H1 (cell line): ENCODE measurements at regions not wholly inside any gene's neighbourhood (a gene's known extent, or its start where the extent isn't known, plus 50 kb on each side); places are given as distances from the start of the nearest gene placed in this dataset.

ENCODE experiments used
- CTCF ChIA-PET: fragments of 300-600 bp; sonication (Branson Sonifier 250); formaldehyde crosslinking; loops from one replicate; lab custom pipeline; 2021; ENCODE audit not compliant: partially characterized antibody; lab: Charles Lee
- POLR2A ChIA-PET: fragments of 300-600 bp; sonication (Branson Sonifier 250); formaldehyde crosslinking; loops from one replicate; lab custom pipeline; 2021; ENCODE audit warnings: inconsistent platforms; ENCODE audit not compliant: partially characterized antibody; lab: Charles Lee
- DNase-seq, 2 experiments: peaks; one replicate each; pipeline versions ENCODE4 v3.0.0 to v3.0.0-alpha.2; 2010 to 2022; ENCODE audit warnings: low spot score in 2 of 2, low read depth in 1 of 2, mixed read lengths in 1 of 2
- FAIRE-seq: peaks from 2 replicates; lab custom pipeline; 2011; peaks lifted over from hg19 to GRCh38; lab: Jason Lieb, UNC
- H2AFZ ChIP-seq: 2 replicates; pipeline ENCODE4 v1.8.1; 2012; ENCODE audit warnings: low read length, inconsistent platforms
- H2AK5ac ChIP-seq: 2 replicates; pipeline ENCODE4 v1.6.1; 2013; ENCODE audit warnings: low read depth, low read length
- H2BK120ac ChIP-seq: replicated peaks from 2 replicates; pipeline ENCODE3; 2013; ENCODE audit warnings: low read depth, low read length, inconsistent platforms
- H2BK12ac ChIP-seq: 2 replicates; pipeline ENCODE4 v1.6.1; 2013; ENCODE audit warnings: low read depth, low read length
- H2BK15ac ChIP-seq: 2 replicates; pipeline ENCODE4 v1.6.1; 2013; ENCODE audit warnings: low read length
- H2BK20ac ChIP-seq: 2 replicates; pipeline ENCODE4 v1.6.1; 2013; ENCODE audit warnings: low read length
- H2BK5ac ChIP-seq: 2 replicates; pipeline ENCODE4 v1.6.1; 2013; ENCODE audit warnings: low read depth, low read length
- H3K14ac ChIP-seq: 2 replicates; pipeline ENCODE4 v1.6.1; 2013; ENCODE audit warnings: inconsistent platforms; ENCODE audit not compliant: insufficient read length
- H3K18ac ChIP-seq: 2 replicates; pipeline ENCODE4 v1.6.1; 2013; ENCODE audit warnings: low read length; ENCODE audit errors: extremely low read depth
- H3K23ac ChIP-seq: 2 replicates; pipeline ENCODE4 v1.6.1; 2013; ENCODE audit warnings: inconsistent platforms; ENCODE audit not compliant: insufficient read length
- H3K23me2 ChIP-seq: 2 replicates; pipeline ENCODE4 v1.6.1; 2013; ENCODE audit warnings: low read depth, low read length
- H3K27ac ChIP-seq: 2 replicates; pipeline ENCODE4 v1.6.1; 2011; ENCODE audit warnings: low read depth, low read length, inconsistent platforms
- H3K27me3 ChIP-seq, 4 experiments: replicated peaks in 1 of 4; 1 replicate in 1 of 4; 2 replicates in 3 of 4; pipeline versions ENCODE4 v1.6.1 to v1.8.1; 2011 to 2013; ENCODE audit warnings: low read length in 3 of 4, mild to moderate bottlenecking in 3 of 4, inconsistent platforms in 2 of 4, mixed read lengths in 2 of 4, moderate library complexity in 1 of 4; ENCODE audit not compliant: control insufficient read depth in 3 of 4, insufficient read depth in 3 of 4; ENCODE audit errors: extremely low read depth in 1 of 4
- H3K36me3 ChIP-seq, 4 experiments: 2 replicates each; pipeline versions ENCODE4 v1.6.1 to v1.8.1; 2011 to 2013; ENCODE audit warnings: mild to moderate bottlenecking in 4 of 4, low read length in 3 of 4, moderate library complexity in 2 of 4, control low read depth in 1 of 4, inconsistent platforms in 1 of 4; ENCODE audit not compliant: insufficient read depth in 4 of 4, control insufficient read depth in 2 of 4
- H3K4ac ChIP-seq: replicated peaks from 2 replicates; pipeline ENCODE3; 2013; ENCODE audit warnings: low read length, low read depth, mixed read lengths, inconsistent platforms; ENCODE audit not compliant: insufficient read length
- H3K4me1 ChIP-seq, 4 experiments: replicated peaks in 1 of 4; 1 replicate in 1 of 4; 2 replicates in 3 of 4; pipeline versions ENCODE4 v1.6.1 to v1.8.1; 2011 to 2013; ENCODE audit warnings: low read length in 3 of 4, inconsistent platforms in 2 of 4, mixed read lengths in 1 of 4; ENCODE audit not compliant: insufficient read depth in 4 of 4, control insufficient read depth in 3 of 4
- H3K4me2 ChIP-seq, 2 experiments: 2 replicates each; pipeline versions ENCODE4 v1.6.1 to v1.8.1; 2011 to 2013; ENCODE audit warnings: low read depth in 2 of 2, low read length in 2 of 2, control low read depth in 1 of 2, inconsistent platforms in 1 of 2, mild to moderate bottlenecking in 1 of 2; ENCODE audit not compliant: insufficient read depth in 1 of 2
- H3K4me3 ChIP-seq, 4 experiments: fragments of 200-600, 300-600 bp in 1 of 4; sonication (generic), shearing (Covaris generic), sonication (Bioruptor Twin) in 1 of 4; 2 replicates each; pipeline versions ENCODE4 v1.5.1 to v1.8.1; 2011 to 2016; ENCODE audit warnings: low read length in 4 of 4, low read depth in 3 of 4, control low read depth in 2 of 4, inconsistent platforms in 2 of 4, mild to moderate bottlenecking in 2 of 4, mixed read lengths in 1 of 4, moderate library complexity in 1 of 4; ENCODE audit not compliant: insufficient read depth in 2 of 4; ENCODE audit errors: extremely low read depth in 1 of 4
- H3K56ac ChIP-seq: replicated peaks from 2 replicates; pipeline ENCODE3; 2013; ENCODE audit warnings: low read depth, mild to moderate bottlenecking, mixed read lengths, low read length, inconsistent platforms; ENCODE audit not compliant: insufficient read length
- H3K79me1 ChIP-seq: 2 replicates; pipeline ENCODE4 v1.6.1; 2013; ENCODE audit warnings: low read depth, low read length, control low read depth
- H3K79me2 ChIP-seq, 2 experiments: 2 replicates each; pipeline versions ENCODE4 v1.6.1 to v1.8.1; 2012 to 2013; ENCODE audit warnings: low read length in 2 of 2, mild to moderate bottlenecking in 2 of 2, inconsistent platforms in 1 of 2; ENCODE audit not compliant: insufficient read depth in 2 of 2, control insufficient read depth in 1 of 2
- H3K9ac ChIP-seq, 4 experiments: replicated peaks in 1 of 4; 1 replicate in 1 of 4; 2 replicates in 3 of 4; pipeline versions ENCODE4 v1.6.1 to v1.8.1; 2011 to 2013; ENCODE audit warnings: low read depth in 3 of 4, low read length in 3 of 4, control low read depth in 2 of 4, mild to moderate bottlenecking in 2 of 4, moderate library complexity in 2 of 4, inconsistent platforms in 1 of 4; ENCODE audit errors: extremely low read depth in 1 of 4
- H3K9me3 ChIP-seq, 2 experiments: 2 replicates each; pipeline versions ENCODE4 v1.6.1 to v1.8.1; 2012 to 2013; ENCODE audit warnings: mild to moderate bottlenecking in 2 of 2, moderate library complexity in 2 of 2, control low read depth in 1 of 2, inconsistent platforms in 1 of 2, low read depth in 1 of 2, low read length in 1 of 2, mixed read lengths in 1 of 2; ENCODE audit not compliant: insufficient read depth in 2 of 2
- H4K20me1 ChIP-seq, 2 experiments: replicated peaks in 1 of 2; 2 replicates each; pipeline versions ENCODE3 to v1.8.1; 2011 to 2013; ENCODE audit warnings: inconsistent platforms in 2 of 2, low read length in 2 of 2, mild to moderate bottlenecking in 1 of 2; ENCODE audit not compliant: insufficient read depth in 2 of 2, control insufficient read depth in 1 of 2
- H4K5ac ChIP-seq: 2 replicates; pipeline ENCODE4 v1.6.1; 2013; ENCODE audit warnings: low read length, low read depth, mixed read lengths, inconsistent platforms; ENCODE audit not compliant: insufficient read length
- H4K8ac ChIP-seq: 2 replicates; pipeline ENCODE4 v1.8.0; 2013; ENCODE audit warnings: mild to moderate bottlenecking, moderate library complexity, low read length, inconsistent platforms; ENCODE audit not compliant: insufficient read depth; ENCODE audit errors: extremely low read depth
- H4K91ac ChIP-seq: replicated peaks from 2 replicates; pipeline ENCODE3; 2013; ENCODE audit warnings: low read length, mixed read lengths, inconsistent platforms; ENCODE audit not compliant: insufficient read length
- ASH2L ChIP-seq: fragments of 200-600, 300-600 bp; sonication (generic); IDR thresholded peaks from one replicate; pipeline ENCODE4 v1.7.1; 2017; ENCODE audit warnings: low read length
- BACH1 ChIP-seq: IDR thresholded peaks from 2 replicates; pipeline ENCODE4 v1.6.1; 2012; ENCODE audit warnings: low read length, improper control_type of control experiment
- CBX5 ChIP-seq: fragments of 300-800, 300-1000 bp; sonication (generic); IDR thresholded peaks from 2 replicates; pipeline ENCODE4 v1.7.1; 2016; ENCODE audit warnings: antibody characterized with exemption, low read length, low read depth
- EGR1 ChIP-seq: IDR thresholded peaks from 2 replicates; pipeline ENCODE4 v1.6.1; 2011; ENCODE audit warnings: low read depth, low read length, borderline replicate concordance
- EP300 ChIP-seq, 2 experiments: IDR thresholded peaks; 1 replicate in 1 of 2; 2 replicates in 1 of 2; pipeline ENCODE4 v1.6.1; 2011 to 2012; ENCODE audit warnings: low read depth in 2 of 2, low read length in 2 of 2, mild to moderate bottlenecking in 2 of 2, borderline replicate concordance in 1 of 2, inconsistent platforms in 1 of 2, moderate library complexity in 1 of 2
- KDM5A ChIP-seq: fragments of 200-600 bp; IDR thresholded peaks from 2 replicates; pipeline ENCODE4 v1.7.1; 2012; ENCODE audit warnings: mild to moderate bottlenecking, low read length, inconsistent platforms, mixed read lengths
- NANOG ChIP-seq: IDR thresholded peaks from 2 replicates; pipeline ENCODE4 v1.6.1; 2011; ENCODE audit warnings: low read length, low read depth, mild to moderate bottlenecking, inconsistent platforms; ENCODE audit not compliant: insufficient read depth, poor library complexity, severe bottlenecking
- PHF8 ChIP-seq: fragments of 200-600 bp; sonication (generic); conservative IDR thresholded peaks from 2 replicates; pipeline ENCODE4 v1.7.1; 2012; ENCODE audit warnings: low read depth, mild to moderate bottlenecking, inconsistent platforms, low read length, moderate library complexity
- SP4 ChIP-seq: IDR thresholded peaks from 2 replicates; pipeline ENCODE4 v1.6.1; 2012; ENCODE audit warnings: low read length, inconsistent platforms
- SRF ChIP-seq: IDR thresholded peaks from 2 replicates; pipeline ENCODE4 v1.6.1; 2011; ENCODE audit warnings: mild to moderate bottlenecking, low read depth, low read length, moderate library complexity
- SUZ12 ChIP-seq: fragments of 200-600 bp; sonication (generic); IDR thresholded peaks from 2 replicates; pipeline ENCODE4 v1.6.1; 2012; ENCODE audit warnings: mild to moderate bottlenecking, inconsistent platforms, low read length, moderate library complexity, mixed read lengths
- TAF7 ChIP-seq: optimal IDR thresholded peaks from 2 replicates; pipeline ENCODE3; 2011; ENCODE audit warnings: low read depth, mild to moderate bottlenecking, inconsistent platforms, low read length, moderate library complexity, borderline replicate concordance
- TCF12 ChIP-seq: IDR thresholded peaks from 2 replicates; pipeline ENCODE4 v1.6.1; 2011; ENCODE audit warnings: low read depth, mild to moderate bottlenecking, low read length
- WGBS, 2 experiments: shearing (Covaris generic) in 1 of 2; methylation state at CpG; one replicate each; pipeline versions ENCODE4 v1.1.6 to v1.1.7; 2013 to 2015; ENCODE audit warnings: low lambda C conversion rate in 2 of 2, mixed read lengths in 2 of 2, inconsistent platforms in 1 of 2, low coverage in 1 of 2, missing lambda C conversion rate in 1 of 2; ENCODE audit not compliant: insufficient replicate concordance in 2 of 2, insufficient coverage in 1 of 2, insufficient read length in 1 of 2; ENCODE audit errors: extremely low coverage in 1 of 2, missing lambda C conversion rate in 1 of 2; 5-methylcytosine and 5-hydroxymethylcytosine counted together
- TF ChIP-seq, protein P1 (sequence below): IDR thresholded peaks from 2 replicates; pipeline ENCODE4 v1.6.1; 2012; ENCODE audit warnings: inconsistent platforms

DNA sequence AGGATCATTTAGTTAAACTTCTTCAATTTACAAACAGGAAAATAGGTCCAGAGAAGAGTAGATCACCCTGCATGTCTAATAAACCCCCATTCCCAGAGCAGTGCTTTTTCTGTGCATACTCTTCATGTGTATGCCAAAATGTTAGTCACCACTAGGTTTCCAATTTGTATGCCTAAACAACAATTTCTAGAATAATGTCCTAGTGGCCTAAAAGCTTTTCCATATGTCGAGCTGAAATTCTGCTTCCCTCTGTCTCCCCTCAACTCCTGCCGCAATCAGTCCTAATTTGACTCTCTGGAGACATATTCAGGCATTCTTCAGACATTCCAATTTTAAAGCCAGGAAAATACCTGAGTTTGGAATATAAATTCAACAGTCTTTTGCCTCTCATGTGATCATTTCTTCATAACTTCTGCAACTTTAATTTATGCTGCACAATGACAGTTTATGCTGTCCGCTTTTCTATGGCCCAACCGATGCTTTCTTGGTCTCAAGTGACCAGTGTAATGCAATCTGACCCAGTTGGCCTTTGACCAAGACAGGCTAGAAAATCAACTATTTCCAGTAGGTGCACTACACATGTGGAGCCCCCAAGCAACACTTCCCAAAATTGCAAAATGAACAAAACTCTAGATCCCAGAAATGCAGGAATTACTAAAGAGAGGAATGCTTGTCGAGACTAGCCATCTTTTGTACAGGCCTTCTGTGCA is 122.9 kb upstream of the FMR1 start:
- no peak overlapping the region for H3K56ac ChIP-seq
- no peak for TF ChIP-seq SUZ12
- TF ChIP-seq EP300 (IDR thresholded peaks at IDR 0.05; ENCODE audit: borderline replicate concordance in 1 of 2, low read depth in 2 of 2, low read length in 2 of 2): no peak
- no peak for TF ChIP-seq EGR1
- TF ChIP-seq TAF7: no peak
- TF ChIP-seq SP4: no peak
- TF ChIP-seq ASH2L: no peak
- no peak for TF ChIP-seq TCF12
- no peak for TF ChIP-seq BACH1
- TF ChIP-seq PHF8: no peak
- TF ChIP-seq NANOG: no peak
- TF ChIP-seq, protein P1, sequence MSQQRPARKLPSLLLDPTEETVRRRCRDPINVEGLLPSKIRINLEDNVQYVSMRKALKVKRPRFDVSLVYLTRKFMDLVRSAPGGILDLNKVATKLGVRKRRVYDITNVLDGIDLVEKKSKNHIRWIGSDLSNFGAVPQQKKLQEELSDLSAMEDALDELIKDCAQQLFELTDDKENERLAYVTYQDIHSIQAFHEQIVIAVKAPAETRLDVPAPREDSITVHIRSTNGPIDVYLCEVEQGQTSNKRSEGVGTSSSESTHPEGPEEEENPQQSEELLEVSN: no peak
- no peak for TF ChIP-seq SRF
- TF ChIP-seq CBX5: no peak
- no peak for TF ChIP-seq KDM5A

More for the DNA sequence above, 122.9 kb upstream of the FMR1 start:
- Histone ChIP-seq H3K9ac (no peak overlapping the region), H3K23ac (no peak overlapping the region), H3K79me2 (no peaks in the 10 kb centered on the region), H3K27ac (no peak overlapping the region), H3K4me1 (no peaks in the 10 kb centered on the region), H2BK5ac (no peak overlapping the region), H3K4me2 (no peak overlapping the region), H2AFZ (no peak overlapping the region), H4K91ac (no peak overlapping the region), H2BK20ac (no peak overlapping the region), H3K4me3 (no peak overlapping the region), H3K36me3 (no peaks in the 10 kb centered on the region), H2AK5ac (no peak overlapping the region), H3K79me1 (no peaks in the 10 kb centered on the region), H3K18ac (no peak overlapping the region), H2BK12ac (no peak overlapping the region), H2BK15ac (no peak overlapping the region), H3K14ac (no peak overlapping the region), H2BK120ac (no peak overlapping the region), H3K27me3 (no peaks in the 10 kb centered on the region), H4K5ac (no peak overlapping the region), H3K23me2 (no peaks in the 10 kb centered on the region), H4K8ac (no peak overlapping the region), H3K9me3 (no peaks in the 10 kb centered on the region), H4K20me1 (no peaks in the 10 kb centered on the region), H3K4ac (no peak overlapping the region)
- ChIA-PET CTCF (no interaction called here), POLR2A (no interaction called here)
- 95% methylated on average over 5 of the region's 5 CpGs; no CpG with 5 or more reads in 1 of the 2 experiments for WGBS, 2 experiments
- FAIRE-seq (no peak), DNase-seq (no peak)
